ENCODE measurements at regions not wholly inside any gene's neighbourhood (a gene's known extent, or its start where the extent isn't known, plus 50 kb on each side); places are given as distances from the start of the nearest gene placed in this dataset.

GRCh38 chr22:48808038-48808960 lies 1019.4 kb downstream of the BRD1 start:
- no CpG with 5 or more reads among the region's 7 CpGs for WGBS, 2 experiments (ENCODE audit: extremely low coverage in 2 of 2, insufficient read length in 1 of 2)
- H4K5ac ChIP-seq (ENCODE audit: low read depth, low read length) = no peak overlapping the region
- no peak overlapping the region for H2BK15ac ChIP-seq (ENCODE audit: low read depth, low read length)
- no peak overlapping the region for H3K14ac ChIP-seq (replicated peaks; ENCODE audit: low read depth, low read length)
- no peaks in the 10 kb centered on the region for H3K36me3 ChIP-seq (ENCODE audit: control insufficient read depth, insufficient read depth, low read length)
- dilution Hi-C loops (cut with HindIII; ENCODE audit: low sequenced_read_pairs, unreplicated experiment) (no loop called here), in situ Hi-C loops (cut with MboI; ENCODE audit: low sequenced_read_pairs) (no loop called here), intact Hi-C loops (cut with micrococcal nuclease) (no loop called here)
- H3K23ac ChIP-seq (ENCODE audit: low read depth, low read length) = no peak overlapping the region
- no peak overlapping the region for H3K9ac ChIP-seq (ENCODE audit: low read depth, low read length)
- peaks cover 43% of the 10 kb centered on the region for H3K9me3 ChIP-seq (ENCODE audit: control insufficient read depth, insufficient read depth, low read length)
- no peak overlapping the region for H2AK9ac ChIP-seq (replicated peaks; ENCODE audit: low read depth, low read length, poor library complexity)
- no peak overlapping the region for H4K91ac ChIP-seq (ENCODE audit: insufficient read depth, low read depth, low read length)
- H3K4me3 ChIP-seq (ENCODE audit: insufficient read depth, low read depth, low read length) = no peak overlapping the region
- no peak overlapping the region for H3K27ac ChIP-seq (ENCODE audit: insufficient read depth, low read length)
- no peaks in the 10 kb centered on the region for H3K79me1 ChIP-seq (ENCODE audit: low read depth in 1 of 2, low read length in 2 of 2)
- POLR2A ChIA-PET (ENCODE audit: unreplicated experiment) = interaction anchor here (0.6 kb wide), 1 partner anchor 465 kb away, joined by 3 read pairs; no protein-coding TSS in a partner anchor
- TF ChIP-seq NFE2L2 (IDR thresholded peaks at IDR 0.05; ENCODE audit: low read depth, low read length) (no peak), FOS (IDR thresholded peaks at IDR 0.05; ENCODE audit: low read depth, low read length) (no peak), MAFK (IDR thresholded peaks at IDR 0.05; ENCODE audit: low read depth, low read length) (no peak), RFX5 (IDR thresholded peaks at IDR 0.05; ENCODE audit: low read depth, low read length) (no peak), USF2 (IDR thresholded peaks at IDR 0.05; ENCODE audit: low read depth, low read length) (no peak), POLR2A (IDR thresholded peaks at IDR 0.05; ENCODE audit: low read depth, low read length) (no peak), SMC3 (IDR thresholded peaks at IDR 0.05; ENCODE audit: low read depth, low read length) (no peak), RAD21 (IDR thresholded peaks at IDR 0.05; ENCODE audit: low read length) (no peak), MXI1 (IDR thresholded peaks at IDR 0.05; ENCODE audit: borderline replicate concordance, low read depth, low read length) (no peak), MAZ (IDR thresholded peaks at IDR 0.05; ENCODE audit: borderline replicate concordance, low read depth, low read length) (no peak), CTCF (conservative IDR thresholded peaks at IDR 0.05; ENCODE audit: low read depth, low read length) (no peak), CHD1 (IDR thresholded peaks at IDR 0.05; ENCODE audit: low read depth, low read length) (no peak), RCOR1 (IDR thresholded peaks at IDR 0.05; ENCODE audit: insufficient replicate concordance, low read length) (no peak), CEBPB (IDR thresholded peaks at IDR 0.05; ENCODE audit: low read depth, low read length) (no peak)
- TF ChIP-seq, protein P1, sequence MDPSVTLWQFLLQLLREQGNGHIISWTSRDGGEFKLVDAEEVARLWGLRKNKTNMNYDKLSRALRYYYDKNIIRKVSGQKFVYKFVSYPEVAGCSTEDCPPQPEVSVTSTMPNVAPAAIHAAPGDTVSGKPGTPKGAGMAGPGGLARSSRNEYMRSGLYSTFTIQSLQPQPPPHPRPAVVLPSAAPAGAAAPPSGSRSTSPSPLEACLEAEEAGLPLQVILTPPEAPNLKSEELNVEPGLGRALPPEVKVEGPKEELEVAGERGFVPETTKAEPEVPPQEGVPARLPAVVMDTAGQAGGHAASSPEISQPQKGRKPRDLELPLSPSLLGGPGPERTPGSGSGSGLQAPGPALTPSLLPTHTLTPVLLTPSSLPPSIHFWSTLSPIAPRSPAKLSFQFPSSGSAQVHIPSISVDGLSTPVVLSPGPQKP (IDR thresholded peaks at IDR 0.05; ENCODE audit: borderline replicate concordance, low read depth, low read length) = no peak
- ATAC-seq (ENCODE audit: low read depth) (no peak), DNase-seq (no peak)
- no peak overlapping the region for H3K4ac ChIP-seq (ENCODE audit: low read depth, low read length)
- H2BK20ac ChIP-seq (ENCODE audit: low read depth, low read length) = no peak overlapping the region
- no peak overlapping the region for H2BK120ac ChIP-seq (ENCODE audit: low read depth, low read length)
- no peak overlapping the region for H2AFZ ChIP-seq (replicated peaks; ENCODE audit: low read length, poor library complexity)
- no peaks in the 10 kb centered on the region for H3K9me1 ChIP-seq (ENCODE audit: insufficient read depth, low read length)
- H3K27me3 ChIP-seq (ENCODE audit: control insufficient read depth, insufficient read depth, low read length) = no peaks in the 10 kb centered on the region
- H3K4me1 ChIP-seq (ENCODE audit: control insufficient read depth, insufficient read depth, low read length) = no peaks in the 10 kb centered on the region
- no peak overlapping the region for H3K4me2 ChIP-seq (ENCODE audit: low read depth, low read length)
- no peak overlapping the region for H3K18ac ChIP-seq (ENCODE audit: low read depth, low read length)
- no peak overlapping the region for H4K8ac ChIP-seq (ENCODE audit: low read depth in 2 of 2, low read length in 2 of 2)
- no peak overlapping the region for H2AK5ac ChIP-seq (ENCODE audit: low read depth, low read length)
- CTCF ChIA-PET = no interaction called here
- no TSS peak for BruUV-seq (replicated peaks)
- no peak overlapping the region for H2BK5ac ChIP-seq (ENCODE audit: low read depth, low read length, poor library complexity, severe bottlenecking)
- H4K20me1 ChIP-seq (ENCODE audit: insufficient read depth, low read length) = no peaks in the 10 kb centered on the region
- H3K56ac ChIP-seq (ENCODE audit: extremely low read depth, insufficient read depth, low read length) = no peak overlapping the region

Measured in IMR-90 (cell line).